Fibroblast of skin of right biceps (primary cell): ENCODE measurements at regions not wholly inside any gene's neighbourhood (a gene's known extent, or its start where the extent isn't known, plus 50 kb on each side); places are given as distances from the start of the nearest gene placed in this dataset.
"Not testable (repeated sequence)": the region's sequence is repeated elsewhere in the genome, so short reads cannot be mapped to it uniquely, and the experiment has no call there.

Source experiments
- DNase-seq: peaks from one replicate; pipeline ENCODE4 v3.0.0-alpha.2; 2013

DNA sequence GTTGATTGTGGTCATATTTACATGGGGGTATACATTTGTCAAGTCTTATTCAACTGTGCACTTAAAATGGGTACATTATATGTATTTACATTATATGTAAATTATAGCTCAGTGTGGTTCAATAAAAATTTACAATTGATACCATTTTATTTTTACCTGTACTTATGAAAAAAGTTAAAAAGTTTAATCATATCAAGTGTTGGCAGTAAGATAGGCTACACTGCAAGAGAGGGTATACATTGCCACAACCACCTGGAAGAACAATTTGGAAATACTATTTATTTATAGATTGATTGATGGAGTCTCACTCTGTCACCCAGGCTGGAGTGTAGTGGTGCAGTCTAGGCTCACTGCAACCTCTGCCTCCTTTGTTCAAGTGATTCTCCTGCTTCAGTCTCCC is 453.3 kb downstream of the XYLT1 start:
- DNase-seq = no peak

DNA sequence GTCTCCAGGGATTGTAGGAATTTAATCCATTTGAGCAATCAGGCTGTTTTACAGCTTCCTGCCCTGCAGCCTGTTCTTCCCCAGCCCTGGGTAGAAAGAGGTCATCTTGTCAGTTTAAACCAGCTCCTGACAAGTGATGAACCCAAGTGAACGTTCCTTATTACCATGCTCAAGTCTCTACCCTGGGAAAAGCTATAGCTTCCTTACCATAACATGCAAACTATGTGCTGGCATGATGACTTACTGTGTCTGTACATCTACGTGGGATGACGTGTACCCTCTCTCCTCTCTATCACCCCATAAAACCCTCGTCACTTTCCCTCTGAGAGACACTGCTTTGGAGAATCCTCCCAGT is 452.2 kb downstream of the XYLT1 start:
- DNase-seq = no peak

DNA sequence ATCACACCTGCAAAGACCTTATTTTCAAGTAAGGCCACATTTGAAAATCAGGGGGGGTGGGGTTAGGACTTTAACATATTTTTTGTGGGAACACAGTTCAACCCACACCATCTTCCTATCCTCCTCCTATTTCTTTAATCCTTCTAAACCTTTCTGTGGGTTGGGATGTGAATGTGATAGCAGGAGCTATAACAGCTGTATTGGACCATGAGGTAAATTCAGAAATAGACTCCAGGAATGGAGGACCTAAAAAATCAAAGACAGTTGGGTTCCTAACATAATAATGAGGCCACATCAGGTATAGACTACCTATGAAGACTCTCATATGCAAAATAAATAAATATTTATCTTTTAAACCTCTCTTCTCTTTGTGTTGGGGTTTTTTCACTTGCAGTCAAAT is 451.4 kb downstream of the XYLT1 start:
- DNase-seq = no peak

DNA sequence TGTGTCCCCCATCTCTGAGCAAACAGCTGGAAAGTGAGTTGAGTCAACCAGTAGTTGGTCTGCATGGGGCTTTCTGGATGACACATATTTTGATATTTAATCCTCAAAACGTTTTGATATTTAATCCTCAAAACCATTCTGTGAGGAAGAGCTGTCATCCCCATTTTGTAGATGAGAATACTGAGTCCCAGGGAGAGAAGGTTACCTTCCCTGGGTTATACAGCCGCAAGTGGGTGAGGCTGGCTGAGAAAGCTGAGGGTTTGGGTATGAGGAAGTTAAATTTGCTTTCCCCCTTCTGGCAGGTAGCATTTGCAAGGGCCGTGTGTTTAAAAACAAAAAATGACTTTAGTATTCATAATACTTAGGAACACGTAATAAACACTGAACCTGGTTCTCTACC is 447.2 kb downstream of the XYLT1 start:
- no peak for DNase-seq

- no peak for DNase-seq
Observed at GRCh38 chr16:17024514-17024913, 446.2 kb downstream of the XYLT1 start.

DNA sequence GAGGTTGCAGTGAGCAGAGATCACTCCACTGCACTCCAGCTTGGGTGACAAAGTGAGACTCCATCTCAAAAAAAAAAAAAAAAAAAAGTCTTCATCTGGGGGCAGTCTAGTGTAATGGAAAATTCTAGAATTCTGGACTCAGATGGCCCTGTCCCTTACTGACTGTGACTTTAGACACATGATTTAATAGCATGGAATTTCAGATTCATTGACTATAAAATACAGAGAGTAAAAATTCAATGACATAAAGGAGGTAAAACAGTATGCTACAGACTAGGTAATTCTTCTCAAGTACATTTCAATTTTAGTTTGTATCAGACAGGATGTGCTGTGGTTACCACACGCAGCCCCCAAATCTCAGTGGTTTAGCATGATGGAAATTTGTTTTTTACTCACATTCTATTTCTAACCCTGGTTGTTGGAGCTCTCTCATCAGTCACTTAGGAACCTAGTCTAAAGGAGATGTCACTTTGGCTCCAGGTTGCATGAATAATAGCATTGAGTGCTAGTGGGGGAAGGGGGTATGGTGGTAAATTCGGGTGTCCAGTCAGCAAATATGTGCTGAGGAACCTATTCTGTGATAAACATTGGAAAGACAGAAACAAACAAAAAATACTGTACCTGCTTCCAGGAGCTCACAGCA is 444.0 kb downstream of the XYLT1 start:
- DNase-seq = no peak

DNA sequence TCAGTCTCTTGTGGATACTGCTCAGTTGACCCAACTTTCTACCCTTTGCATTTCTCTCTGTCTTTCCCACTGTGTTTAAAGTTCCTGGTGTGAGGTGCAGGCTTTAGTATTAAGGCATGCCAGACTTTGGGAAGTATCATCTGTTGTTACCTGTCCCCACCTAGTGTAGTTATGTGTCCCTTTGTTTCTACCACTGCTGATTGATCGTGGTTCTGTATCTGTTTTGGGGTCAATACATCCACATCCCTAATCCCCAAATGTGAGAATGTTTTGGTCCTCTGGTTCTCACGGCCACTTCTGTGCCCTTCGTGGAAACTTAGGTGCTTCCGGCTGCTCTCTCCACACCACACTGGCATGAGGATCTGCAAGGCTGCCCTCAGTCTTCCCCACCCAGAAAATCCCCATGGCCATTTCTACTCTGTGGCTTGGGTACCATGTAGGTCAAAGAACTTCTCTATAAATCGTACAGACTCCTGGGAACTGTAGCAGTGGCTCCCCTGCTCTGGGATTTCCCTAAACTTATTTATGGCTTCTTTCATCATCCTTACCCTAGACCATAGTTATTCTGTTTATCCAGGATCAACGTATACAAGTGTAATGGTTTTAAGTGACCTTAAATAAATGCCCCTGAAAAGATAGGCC is 443.2 kb downstream of the XYLT1 start:
- DNase-seq = no peak

GRCh38 chr16:17029602-17030350 is 441.0 kb downstream of the XYLT1 start:
- no peak for DNase-seq

DNA sequence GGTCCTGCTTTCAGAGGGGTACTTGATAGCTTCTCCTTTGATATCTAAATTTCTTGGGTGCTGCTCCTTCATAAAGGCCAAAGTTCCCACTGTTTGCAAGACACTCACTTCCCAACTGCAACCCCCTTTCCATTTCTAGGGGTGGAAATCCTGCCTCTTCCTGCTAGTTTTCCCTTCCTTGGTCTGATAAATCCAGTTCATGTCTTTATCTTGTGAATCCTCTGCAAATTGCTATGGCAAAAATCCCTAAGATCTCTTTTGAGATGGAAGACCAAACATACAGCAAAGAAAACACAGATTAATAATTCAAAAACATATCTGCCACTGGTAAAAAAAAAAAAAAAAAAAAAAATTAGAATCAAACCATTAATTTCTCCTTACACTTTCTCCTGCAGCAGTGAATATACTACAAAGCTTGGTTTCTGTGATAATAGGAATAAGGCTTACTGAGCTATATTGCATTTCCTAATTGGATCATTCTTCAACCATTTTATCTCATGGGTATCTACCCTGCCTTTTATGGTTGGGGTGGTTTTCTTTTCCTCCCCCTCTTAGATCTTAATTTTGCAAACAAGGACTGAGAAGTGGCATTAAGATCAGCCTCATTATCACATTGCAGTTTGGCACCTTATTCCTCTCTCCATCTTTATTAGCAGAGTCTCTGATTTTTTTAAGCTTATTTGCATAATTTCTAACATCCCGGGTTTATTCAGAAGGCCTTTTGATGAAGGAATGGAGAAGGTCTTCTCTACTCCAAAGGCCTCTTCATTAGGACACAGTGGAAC is 439.1 kb downstream of the XYLT1 start:
- DNase-seq = no peak

GRCh38 chr16:17032332-17032731 is 438.4 kb downstream of the XYLT1 start:
- no peak for DNase-seq

- no peak for DNase-seq
Observed at GRCh38 chr16:17034477-17035252, 436.1 kb downstream of the XYLT1 start.

GRCh38 chr16:17037499-17037898 is 433.3 kb downstream of the XYLT1 start:
- DNase-seq = no peak

GRCh38 chr16:17038415-17038814 is 432.3 kb downstream of the XYLT1 start:
- DNase-seq = no peak

DNA sequence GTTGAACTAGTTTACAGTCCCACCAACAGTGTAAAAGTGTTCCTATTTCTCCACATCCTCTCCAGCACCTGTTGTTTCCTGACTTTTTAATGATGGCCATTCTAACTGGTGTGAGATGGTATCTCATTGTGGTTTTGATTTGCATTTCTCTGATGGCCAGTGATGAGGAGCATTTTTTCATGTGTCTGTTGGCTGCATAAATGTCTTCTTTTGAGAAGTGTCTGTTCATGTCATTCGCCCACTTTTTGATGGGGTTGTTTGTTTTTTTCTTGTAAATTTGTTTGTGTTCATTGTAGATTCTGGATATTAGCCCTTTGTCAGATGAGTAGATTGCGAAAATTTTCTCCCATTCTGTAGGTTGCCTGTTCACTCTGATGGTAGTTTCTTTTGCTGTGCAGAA is 421.7 kb downstream of the XYLT1 start:
- not testable (repeated sequence) for DNase-seq

GRCh38 chr16:17050468-17050867 is 420.3 kb downstream of the XYLT1 start:
- no peak for DNase-seq
